BJ (cell line): ENCODE measurements at regions not wholly inside any gene's neighbourhood (a gene's known extent, or its start where the extent isn't known, plus 50 kb on each side); places are given as distances from the start of the nearest gene placed in this dataset.
"Not testable (repeated sequence)": the region's sequence is repeated elsewhere in the genome, so short reads cannot be mapped to it uniquely, and the experiment has no call there.

Source experiments
- CTCF ChIA-PET: fragments of 350-600 bp; formaldehyde crosslinking; extraction: SDS; loops from one replicate; lab custom pipeline; 2021; ENCODE audit warnings: antibody characterized with exemption, inconsistent platforms; lab: Yijun Ruan, JAX
- POLR2A ChIA-PET: fragments of 300-600 bp; sonication (Branson Sonifier 250); formaldehyde crosslinking; extraction: SDS; loops from one replicate; lab custom pipeline; 2021; ENCODE audit warnings: antibody characterized with exemption; lab: Charles Lee
- DNase-seq: peaks from one replicate; pipeline ENCODE4 v3.0.0-alpha.2; 2011; ENCODE audit warnings: low read depth
- H3K27me3 ChIP-seq: 2 replicates; pipeline ENCODE4 v1.6.0; 2011; ENCODE audit warnings: low read length; ENCODE audit not compliant: control insufficient read depth, insufficient read depth
- H3K36me3 ChIP-seq: 2 replicates; pipeline ENCODE4 v1.5.1; 2011; ENCODE audit warnings: low read length; ENCODE audit not compliant: control insufficient read depth, insufficient read depth
- H3K4me3 ChIP-seq: 2 replicates; pipeline ENCODE4 v1.5.1; 2011; ENCODE audit warnings: low read depth, mild to moderate bottlenecking, control low read depth, low read length
- TF ChIP-seq, protein P1 (sequence below): IDR thresholded peaks from 2 replicates; pipeline ENCODE4 v1.5.1; 2011; ENCODE audit warnings: low read depth, mild to moderate bottlenecking, control low read depth, inconsistent platforms, low read length, moderate library complexity; ENCODE audit not compliant: insufficient read depth

DNA sequence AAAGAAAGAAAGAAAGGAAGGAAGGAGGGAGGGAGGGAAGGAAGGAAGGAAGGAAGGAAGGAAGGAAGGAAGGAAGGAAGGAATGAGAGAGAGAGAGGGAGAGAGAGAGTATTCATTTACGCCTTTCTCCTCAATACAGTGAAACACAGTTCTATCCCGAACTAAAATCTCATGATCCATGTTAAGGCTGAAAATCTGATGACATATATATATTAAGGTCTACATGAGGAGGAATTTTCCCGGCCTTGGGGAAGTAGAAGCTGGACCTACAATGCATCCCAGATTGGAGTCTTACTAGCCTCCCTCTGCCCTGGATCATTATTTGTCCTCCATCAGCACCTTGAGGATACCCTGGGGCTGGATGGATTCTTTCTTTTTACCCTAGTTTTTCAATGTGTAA lies 95.1 kb upstream of the DAPK1 start:
- H3K36me3 ChIP-seq = no peaks in the 10 kb centered on the region
- no peak overlapping the region for H3K4me3 ChIP-seq
- CTCF ChIA-PET = no interaction called here
- no peak for DNase-seq
- POLR2A ChIA-PET = no interaction called here
- TF ChIP-seq, protein P1, sequence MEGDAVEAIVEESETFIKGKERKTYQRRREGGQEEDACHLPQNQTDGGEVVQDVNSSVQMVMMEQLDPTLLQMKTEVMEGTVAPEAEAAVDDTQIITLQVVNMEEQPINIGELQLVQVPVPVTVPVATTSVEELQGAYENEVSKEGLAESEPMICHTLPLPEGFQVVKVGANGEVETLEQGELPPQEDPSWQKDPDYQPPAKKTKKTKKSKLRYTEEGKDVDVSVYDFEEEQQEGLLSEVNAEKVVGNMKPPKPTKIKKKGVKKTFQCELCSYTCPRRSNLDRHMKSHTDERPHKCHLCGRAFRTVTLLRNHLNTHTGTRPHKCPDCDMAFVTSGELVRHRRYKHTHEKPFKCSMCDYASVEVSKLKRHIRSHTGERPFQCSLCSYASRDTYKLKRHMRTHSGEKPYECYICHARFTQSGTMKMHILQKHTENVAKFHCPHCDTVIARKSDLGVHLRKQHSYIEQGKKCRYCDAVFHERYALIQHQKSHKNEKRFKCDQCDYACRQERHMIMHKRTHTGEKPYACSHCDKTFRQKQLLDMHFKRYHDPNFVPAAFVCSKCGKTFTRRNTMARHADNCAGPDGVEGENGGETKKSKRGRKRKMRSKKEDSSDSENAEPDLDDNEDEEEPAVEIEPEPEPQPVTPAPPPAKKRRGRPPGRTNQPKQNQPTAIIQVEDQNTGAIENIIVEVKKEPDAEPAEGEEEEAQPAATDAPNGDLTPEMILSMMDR = no peak
- H3K27me3 ChIP-seq = no peaks in the 10 kb centered on the region

DNA sequence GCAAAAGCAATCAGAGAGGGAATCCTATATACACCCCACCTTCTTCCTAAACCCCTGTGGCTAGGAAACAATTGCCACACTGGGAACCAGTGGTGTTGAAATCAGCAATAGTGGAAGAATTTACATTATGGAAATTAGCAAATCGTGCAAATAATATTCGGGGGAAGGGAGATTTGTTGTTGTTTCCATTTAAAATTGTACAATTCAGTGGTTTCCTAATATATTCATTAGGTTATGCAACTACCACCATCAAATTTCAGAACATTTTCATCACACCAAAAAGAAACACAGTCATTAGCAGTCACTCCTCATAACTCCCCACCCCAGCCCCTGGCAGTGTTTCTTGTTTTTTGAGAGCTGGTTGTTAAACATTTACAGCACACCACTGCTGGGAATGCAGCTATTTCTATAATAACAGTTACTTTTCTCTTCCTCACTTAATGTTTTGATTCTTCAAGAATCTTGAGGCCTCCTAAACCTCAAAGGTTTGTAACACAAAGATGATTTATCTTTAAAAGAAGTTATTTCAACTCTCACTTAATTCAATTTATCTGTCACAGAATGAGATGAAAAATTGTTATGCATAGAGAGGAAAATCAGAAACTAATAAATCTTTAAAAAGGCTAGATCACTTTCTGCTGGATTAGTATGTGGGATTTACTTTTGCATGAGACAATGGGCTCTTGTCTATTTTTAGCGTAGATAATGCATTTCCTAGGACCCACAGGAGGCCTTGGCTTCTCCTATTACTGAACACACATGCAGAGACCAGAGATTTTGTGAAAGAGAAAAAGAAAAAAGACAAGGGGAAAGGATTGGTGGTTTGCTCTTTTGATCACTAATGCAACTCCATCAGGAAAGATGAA lies 91.8 kb upstream of the DAPK1 start:
- CTCF ChIA-PET = no interaction called here

DNA sequence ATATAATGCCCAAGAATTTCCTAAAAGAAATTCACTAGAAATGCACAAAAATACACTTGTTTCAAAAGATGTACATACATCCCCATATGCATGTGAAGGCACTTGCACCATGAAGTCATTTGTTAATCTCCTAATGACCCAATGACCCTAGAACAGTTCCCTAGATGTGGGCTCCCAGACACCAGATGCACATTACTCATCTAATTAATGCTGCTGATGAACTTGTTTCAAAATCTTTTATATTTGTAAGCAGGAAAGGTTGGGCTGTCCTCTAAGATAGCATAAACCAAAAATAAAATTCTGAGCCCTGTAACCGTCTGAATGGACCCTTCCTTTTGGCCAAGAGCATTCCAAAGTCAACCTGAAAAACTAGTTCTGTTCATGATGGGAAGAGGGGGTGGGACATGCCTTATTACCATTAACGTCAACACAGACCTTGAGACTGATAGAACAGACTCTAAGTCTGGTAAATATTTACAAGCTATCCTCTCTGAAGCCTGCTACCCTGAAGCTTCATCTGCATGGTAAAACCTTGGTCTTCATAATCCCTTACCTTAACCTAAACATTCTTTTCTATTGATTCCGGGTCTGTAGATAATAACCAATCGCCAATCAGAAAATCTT lies 91.0 kb upstream of the DAPK1 start:
- Histone ChIP-seq H3K4me3 (no peak overlapping the region), H3K36me3 (no peaks in the 10 kb centered on the region), H3K27me3 (no peaks in the 10 kb centered on the region)
- no peak for DNase-seq
- TF ChIP-seq, protein P1 = no peak
- POLR2A ChIA-PET = no interaction called here
- CTCF ChIA-PET = no interaction called here

More for the DNA sequence above, 91.8 kb upstream of the DAPK1 start:
- DNase-seq = no peak
- POLR2A ChIA-PET = interaction anchor here (0.6 kb wide), 1 partner anchor 321 kb away, joined by 5 read pairs; no protein-coding TSS in a partner anchor
- Histone ChIP-seq H3K27me3 (no peaks in the 10 kb centered on the region), H3K4me3 (no peak overlapping the region), H3K36me3 (no peaks in the 10 kb centered on the region)
- TF ChIP-seq, protein P1 = no peak

DNA sequence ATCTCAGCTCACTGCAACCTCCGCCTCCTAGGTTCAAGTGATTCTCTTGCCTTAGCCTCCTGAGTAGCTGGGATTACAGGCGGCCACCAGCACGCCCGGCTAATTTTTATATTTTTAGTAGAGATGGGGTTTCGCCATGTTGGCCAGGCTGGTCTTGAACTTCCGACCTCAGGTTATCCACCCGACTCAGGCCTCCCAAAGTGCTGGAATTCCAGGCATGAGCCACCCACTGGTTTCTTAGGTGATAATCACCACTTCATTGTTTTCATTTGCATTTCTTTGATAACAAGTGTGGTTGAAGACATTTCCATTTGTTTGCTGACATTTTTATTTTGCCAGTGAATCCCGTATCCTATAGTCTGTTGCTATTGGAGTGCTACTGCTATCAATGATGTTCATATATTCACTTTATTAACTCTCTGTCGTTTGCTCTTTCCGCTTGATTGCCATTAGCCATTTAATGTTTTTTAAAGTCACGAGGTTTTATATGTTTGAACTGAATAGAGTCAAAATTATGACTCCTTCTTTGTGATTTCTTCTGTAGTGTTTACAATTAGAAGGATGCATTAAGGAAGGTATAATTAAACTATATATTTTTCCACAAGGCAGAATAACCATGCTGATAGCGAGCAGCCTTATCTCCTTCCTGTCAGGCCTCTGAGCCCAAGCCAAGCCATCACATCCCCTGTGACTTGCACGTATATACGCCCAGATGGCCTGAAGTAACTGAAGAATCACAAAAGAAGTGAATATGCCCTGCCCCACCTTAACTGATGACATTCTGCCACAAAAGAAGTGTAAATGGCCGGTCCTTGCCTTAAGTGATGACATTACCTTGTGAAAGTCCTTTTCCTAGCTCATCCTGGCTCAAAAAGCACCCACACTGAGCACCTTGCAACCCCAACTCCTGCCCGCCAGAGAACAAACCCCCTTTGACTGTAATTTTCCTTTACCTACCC lies 87.3 kb upstream of the DAPK1 start:
- POLR2A ChIA-PET, H3K27me3 ChIP-seq, CTCF ChIA-PET, H3K4me3 ChIP-seq, H3K36me3 ChIP-seq, DNase-seq: not testable (repeated sequence)

DNA sequence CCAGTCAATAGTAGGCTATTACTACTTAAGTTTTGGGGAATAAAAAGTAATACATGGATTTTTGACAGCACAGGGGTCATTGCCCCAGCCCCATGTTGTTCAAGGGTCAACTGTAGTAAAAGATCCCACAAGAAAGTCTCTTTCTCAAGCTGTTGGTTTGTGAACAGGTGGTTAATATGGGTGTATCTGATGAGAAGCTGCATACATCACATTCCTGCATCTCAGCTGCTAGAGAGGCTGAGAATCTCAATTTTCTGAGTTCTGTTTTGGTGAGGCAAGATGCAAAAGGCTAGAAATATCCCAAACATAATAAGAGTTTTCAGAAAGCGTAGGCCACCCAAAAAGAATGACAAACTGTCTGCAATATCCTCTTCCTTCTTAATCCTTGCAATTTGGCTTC lies 76.8 kb upstream of the DAPK1 start:
- H3K27me3 ChIP-seq = no peaks in the 10 kb centered on the region
- no peak for DNase-seq
- H3K4me3 ChIP-seq = no peak overlapping the region
- CTCF ChIA-PET = no interaction called here
- POLR2A ChIA-PET = no interaction called here
- H3K36me3 ChIP-seq = no peaks in the 10 kb centered on the region
- TF ChIP-seq, protein P1 = no peak
